ENCODE measurements at regions not wholly inside any gene's neighbourhood (a gene's known extent, or its start where the extent isn't known, plus 50 kb on each side); places are given as distances from the start of the nearest gene placed in this dataset.

- TF ChIP-seq CTCF (IDR thresholded peaks at IDR 0.05; ENCODE audit: poor library complexity) (no peak), EZH2phosphoT487 (IDR thresholded peaks at IDR 0.05; ENCODE audit: low read depth, severe bottlenecking, unreplicated experiment) (no peak), EZH2 (IDR thresholded peaks at IDR 0.05; ENCODE audit: borderline replicate concordance) (no peak)
Observed at GRCh38 chr1:67896826-67897225, 63.6 kb upstream of the GNG12 start.
